GM23338 (cell line): ENCODE measurements at regions not wholly inside any gene's neighbourhood (a gene's known extent, or its start where the extent isn't known, plus 50 kb on each side); places are given as distances from the start of the nearest gene placed in this dataset.

Experiments used
- ATAC-seq: fragments of 200-7000 bp; cut with Tn5 transposase; 3 replicates; pipeline ENCODE4 v1.9.1; 2020
- DNase-seq: peaks from one replicate; pipeline ENCODE4 v3.0.0-alpha.2; 2015; ENCODE audit warnings: low spot score
- H2AFZ ChIP-seq: fragments of 200-600 bp; sonication (generic); 2 replicates; pipeline ENCODE4 v1.8.0; 2016; ENCODE audit warnings: antibody characterized with exemption, mild to moderate bottlenecking, moderate library complexity
- H3F3A ChIP-seq: fragments of 200-600 bp; sonication (generic); replicated peaks from 2 replicates; pipeline ENCODE4 v1.8.0; 2017; ENCODE audit warnings: antibody characterized with exemption, mixed run types, low read depth
- H3K27ac ChIP-seq: fragments of 200-600 bp; sonication (generic); 2 replicates; pipeline ENCODE4 v1.6.1; 2016; ENCODE audit warnings: low read depth
- H3K27me3 ChIP-seq: fragments of 200-600 bp; sonication (generic); 2 replicates; pipeline ENCODE4 v1.8.0; 2016; ENCODE audit warnings: mild to moderate bottlenecking, mixed run types, moderate library complexity; ENCODE audit not compliant: insufficient read depth
- H3K36me3 ChIP-seq: fragments of 200-600 bp; sonication (generic); 2 replicates; pipeline ENCODE4 v1.8.0; 2016; ENCODE audit warnings: mild to moderate bottlenecking; ENCODE audit not compliant: insufficient read depth
- H3K4me1 ChIP-seq: fragments of 200-600 bp; sonication (generic); 2 replicates; pipeline ENCODE4 v1.8.0; 2016; ENCODE audit warnings: mild to moderate bottlenecking, moderate library complexity; ENCODE audit not compliant: insufficient read depth
- H3K4me2 ChIP-seq: fragments of 200-600 bp; sonication (generic); 2 replicates; pipeline ENCODE4 v1.7.1; 2017; ENCODE audit warnings: mixed run types
- H3K4me3 ChIP-seq: fragments of 200-600 bp; sonication (generic); 2 replicates; pipeline ENCODE4 v1.6.1; 2016; ENCODE audit warnings: mixed run types
- H3K79me2 ChIP-seq: fragments of 200-600 bp; sonication (generic); replicated peaks from 2 replicates; pipeline ENCODE4 v1.8.0; 2017; ENCODE audit warnings: mild to moderate bottlenecking; ENCODE audit not compliant: insufficient read depth
- H3K9me2 ChIP-seq: fragments of 200-600 bp; sonication (generic); 2 replicates; pipeline ENCODE4 v1.8.0; 2017; ENCODE audit not compliant: insufficient read depth
- H4K20me1 ChIP-seq: fragments of 200-600 bp; sonication (generic); replicated peaks from 2 replicates; pipeline ENCODE4 v1.8.0; 2017; ENCODE audit warnings: mild to moderate bottlenecking; ENCODE audit not compliant: insufficient read depth
- H3K27ac Mint-ChIP-seq: 2 replicates; pipeline ENCODE4 v1.8.0; 2020; ENCODE audit warnings: inconsistent platforms, mild to moderate bottlenecking, moderate library complexity, mixed read lengths
- H3K27me3 Mint-ChIP-seq: 3 replicates; pipeline ENCODE4 v1.8.0; 2022; ENCODE audit warnings: low read depth, mild to moderate bottlenecking, moderate library complexity, mixed read lengths, inconsistent platforms; ENCODE audit not compliant: insufficient read depth, poor library complexity
- H3K36me3 Mint-ChIP-seq: 3 replicates; pipeline ENCODE4 v1.8.0; 2021; ENCODE audit warnings: low read depth, mild to moderate bottlenecking, inconsistent platforms, moderate library complexity, mixed read lengths
- H3K4me1 Mint-ChIP-seq: 3 replicates; pipeline ENCODE4 v1.8.0; 2020; ENCODE audit warnings: mild to moderate bottlenecking, inconsistent platforms, mixed read lengths
- H3K4me3 Mint-ChIP-seq: 3 replicates; pipeline ENCODE4 v1.8.0; 2021; ENCODE audit warnings: moderate library complexity, mild to moderate bottlenecking, inconsistent platforms, mixed read lengths
- H3K9me3 Mint-ChIP-seq: 3 replicates; pipeline ENCODE4 v1.8.0; 2020; ENCODE audit warnings: moderate library complexity, mild to moderate bottlenecking, inconsistent platforms, mixed read lengths
- CREB1 ChIP-seq: fragments of 250-450 bp; sonication (Bioruptor Pico); IDR thresholded peaks from 2 replicates; pipeline ENCODE4 v1.5.0; 2020; ENCODE audit warnings: low read depth, mild to moderate bottlenecking, moderate library complexity
- EZH2phosphoT487 ChIP-seq: fragments of 200-600 bp; sonication (generic); IDR thresholded peaks from one replicate; pipeline ENCODE4 v1.8.1; 2018; ENCODE audit warnings: antibody characterized with exemption; ENCODE audit not compliant: unreplicated experiment
- NANOG ChIP-seq: IDR thresholded peaks from 2 replicates; pipeline ENCODE4 v1.6.1; 2016; ENCODE audit warnings: antibody characterized with exemption, borderline replicate concordance
- POLR2AphosphoS5 ChIP-seq: IDR thresholded peaks from 2 replicates; pipeline ENCODE4 v1.6.1; 2016; ENCODE audit warnings: antibody characterized with exemption, low read depth
- STAT1 ChIP-seq: IDR thresholded peaks from one replicate; pipeline ENCODE4 v1.6.1; 2016; ENCODE audit warnings: antibody characterized with exemption; ENCODE audit not compliant: unreplicated experiment
- ZNF114 ChIP-seq: fragments of 250-450 bp; sonication (Bioruptor Pico); IDR thresholded peaks from 2 replicates; pipeline ENCODE4 v1.5.0; 2020; ENCODE audit warnings: mild to moderate bottlenecking, moderate library complexity
- ZNF331 ChIP-seq: fragments of 250-450 bp; sonication (Bioruptor Pico); IDR thresholded peaks from 2 replicates; pipeline ENCODE4 v1.5.0; 2020; ENCODE audit warnings: low read depth, mild to moderate bottlenecking, moderate library complexity
- ZNF462 ChIP-seq: fragments of 250-450 bp; sonication (Bioruptor Pico); IDR thresholded peaks from 2 replicates; pipeline ENCODE4 v1.5.0; 2020; ENCODE audit warnings: mild to moderate bottlenecking, moderate library complexity
- TF ChIP-seq, protein P1 (sequence below): IDR thresholded peaks from 2 replicates; pipeline ENCODE4 v1.6.1; 2016; ENCODE audit warnings: antibody characterized with exemption

DNA sequence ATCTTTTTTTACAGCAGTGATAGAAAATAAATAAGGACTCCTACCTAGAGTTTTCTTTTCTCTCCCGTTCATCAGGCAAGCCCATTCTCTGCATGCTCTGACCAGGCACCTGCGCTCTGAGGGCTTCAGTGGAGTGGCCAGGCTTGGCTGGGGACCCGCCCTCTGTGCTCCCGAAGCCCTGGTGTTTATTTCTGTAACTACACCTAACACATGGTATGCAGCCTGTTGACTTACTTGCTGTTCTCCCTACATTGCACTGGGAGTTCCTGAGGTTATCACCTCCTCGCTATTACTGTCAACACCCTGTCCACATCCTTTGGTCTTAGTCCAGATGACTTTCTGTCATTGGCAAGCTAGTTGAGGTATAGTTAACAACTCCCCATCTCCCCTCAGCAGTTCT is 317.7 kb downstream of the LPIN1 start (continued):
- TF ChIP-seq ZNF462 (CRISPR knock-in tag) = no peak

- no peak overlapping the region for H3K4me2 ChIP-seq
- H3K4me1 ChIP-seq = peaks cover 4% of the 10 kb centered on the region; the same call in 1 of the 2 replicates
- Mint-ChIP-seq H3K4me1 (peaks cover 6% of the 10 kb centered on the region), H3K9me3 (no peaks in the 10 kb centered on the region), H3K27me3 (no peaks in the 10 kb centered on the region), H3K27ac (no peak overlapping the region), H3K4me3 (no peak overlapping the region), H3K36me3 (no peaks in the 10 kb centered on the region)
- peaks cover 7% of the 10 kb centered on the region; the same call in 1 of the 2 replicates for H3K9me2 ChIP-seq
- ATAC-seq (no peak), DNase-seq (no peak)
- no peaks in the 10 kb centered on the region for H3K79me2 ChIP-seq
- no peak overlapping the region for H3K27ac ChIP-seq
- no peaks in the 10 kb centered on the region for H4K20me1 ChIP-seq
- no peaks in the 10 kb centered on the region for H3K27me3 ChIP-seq
- no peak overlapping the region for H2AFZ ChIP-seq
- no peaks in the 10 kb centered on the region for H3K36me3 ChIP-seq
- H3F3A ChIP-seq = no peaks in the 10 kb centered on the region
- no peak overlapping the region for H3K4me3 ChIP-seq
- TF ChIP-seq POLR2AphosphoS5 = no peak
- TF ChIP-seq STAT1 = no peak
- TF ChIP-seq, protein P1, sequence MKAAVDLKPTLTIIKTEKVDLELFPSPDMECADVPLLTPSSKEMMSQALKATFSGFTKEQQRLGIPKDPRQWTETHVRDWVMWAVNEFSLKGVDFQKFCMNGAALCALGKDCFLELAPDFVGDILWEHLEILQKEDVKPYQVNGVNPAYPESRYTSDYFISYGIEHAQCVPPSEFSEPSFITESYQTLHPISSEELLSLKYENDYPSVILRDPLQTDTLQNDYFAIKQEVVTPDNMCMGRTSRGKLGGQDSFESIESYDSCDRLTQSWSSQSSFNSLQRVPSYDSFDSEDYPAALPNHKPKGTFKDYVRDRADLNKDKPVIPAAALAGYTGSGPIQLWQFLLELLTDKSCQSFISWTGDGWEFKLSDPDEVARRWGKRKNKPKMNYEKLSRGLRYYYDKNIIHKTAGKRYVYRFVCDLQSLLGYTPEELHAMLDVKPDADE = no peak
- no peak for TF ChIP-seq ZNF462 (CRISPR knock-in tag)
- no peak for TF ChIP-seq EZH2phosphoT487
- TF ChIP-seq NANOG = no peak
- no peak for TF ChIP-seq ZNF331 (CRISPR knock-in tag)
- no peak for TF ChIP-seq CREB1 (CRISPR knock-in tag)
- no peak for TF ChIP-seq ZNF114 (CRISPR knock-in tag)
Measured at GRCh38 chr2:12066116-12066515, 319.7 kb downstream of the LPIN1 start.
